ENCODE measurements at regions not wholly inside any gene's neighbourhood (a gene's known extent, or its start where the extent isn't known, plus 50 kb on each side); places are given as distances from the start of the nearest gene placed in this dataset.

- TF ChIP-seq, protein P1, sequence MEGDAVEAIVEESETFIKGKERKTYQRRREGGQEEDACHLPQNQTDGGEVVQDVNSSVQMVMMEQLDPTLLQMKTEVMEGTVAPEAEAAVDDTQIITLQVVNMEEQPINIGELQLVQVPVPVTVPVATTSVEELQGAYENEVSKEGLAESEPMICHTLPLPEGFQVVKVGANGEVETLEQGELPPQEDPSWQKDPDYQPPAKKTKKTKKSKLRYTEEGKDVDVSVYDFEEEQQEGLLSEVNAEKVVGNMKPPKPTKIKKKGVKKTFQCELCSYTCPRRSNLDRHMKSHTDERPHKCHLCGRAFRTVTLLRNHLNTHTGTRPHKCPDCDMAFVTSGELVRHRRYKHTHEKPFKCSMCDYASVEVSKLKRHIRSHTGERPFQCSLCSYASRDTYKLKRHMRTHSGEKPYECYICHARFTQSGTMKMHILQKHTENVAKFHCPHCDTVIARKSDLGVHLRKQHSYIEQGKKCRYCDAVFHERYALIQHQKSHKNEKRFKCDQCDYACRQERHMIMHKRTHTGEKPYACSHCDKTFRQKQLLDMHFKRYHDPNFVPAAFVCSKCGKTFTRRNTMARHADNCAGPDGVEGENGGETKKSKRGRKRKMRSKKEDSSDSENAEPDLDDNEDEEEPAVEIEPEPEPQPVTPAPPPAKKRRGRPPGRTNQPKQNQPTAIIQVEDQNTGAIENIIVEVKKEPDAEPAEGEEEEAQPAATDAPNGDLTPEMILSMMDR (IDR thresholded peaks at IDR 0.05) = no peak
- no peak for TF ChIP-seq POLR2A (IDR thresholded peaks at IDR 0.05)
- no peak for TF ChIP-seq POLR2AphosphoS5 (IDR thresholded peaks at IDR 0.05)
- TF ChIP-seq EP300 (IDR thresholded peaks at IDR 0.05) = no peak
Observed at GRCh38 chr10:113487154-113487553, 65.7 kb upstream of the HABP2 start.

All from sigmoid colon (tissue), 4 donors.